Activated T-cell treated with anti-CD3 and anti-CD28 coated beads, Interleukin-2, amount 50 U/mL, for 24 hours (primary cell): ENCODE measurements at regions not wholly inside any gene's neighbourhood (a gene's known extent, or its start where the extent isn't known, plus 50 kb on each side); places are given as distances from the start of the nearest gene placed in this dataset.
"Not testable (repeated sequence)": the region's sequence is repeated elsewhere in the genome, so short reads cannot be mapped to it uniquely, and the experiment has no call there.

Source experiments
- DNase-seq: peaks from one replicate; pipeline ENCODE4 v3.0.0-alpha.2; 2020
- H3K27ac Mint-ChIP-seq: 2 replicates; pipeline ENCODE4 v1.8.0; 2020; ENCODE audit warnings: mild to moderate bottlenecking, mixed read lengths
- H3K27me3 Mint-ChIP-seq: 2 replicates; pipeline ENCODE4 v1.8.0; 2020; ENCODE audit warnings: mixed read lengths
- H3K36me3 Mint-ChIP-seq: 2 replicates; pipeline ENCODE4 v1.8.0; 2020; ENCODE audit warnings: low read depth, mixed read lengths
- H3K4me1 Mint-ChIP-seq: 2 replicates; pipeline ENCODE4 v1.8.0; 2020; ENCODE audit warnings: low read depth, mixed read lengths
- H3K4me3 Mint-ChIP-seq: 2 replicates; pipeline ENCODE4 v1.8.0; 2020; ENCODE audit warnings: mild to moderate bottlenecking, moderate library complexity, mixed read lengths
- H3K9me3 Mint-ChIP-seq: 2 replicates; pipeline ENCODE4 v1.8.0; 2020; ENCODE audit warnings: mixed read lengths

DNA sequence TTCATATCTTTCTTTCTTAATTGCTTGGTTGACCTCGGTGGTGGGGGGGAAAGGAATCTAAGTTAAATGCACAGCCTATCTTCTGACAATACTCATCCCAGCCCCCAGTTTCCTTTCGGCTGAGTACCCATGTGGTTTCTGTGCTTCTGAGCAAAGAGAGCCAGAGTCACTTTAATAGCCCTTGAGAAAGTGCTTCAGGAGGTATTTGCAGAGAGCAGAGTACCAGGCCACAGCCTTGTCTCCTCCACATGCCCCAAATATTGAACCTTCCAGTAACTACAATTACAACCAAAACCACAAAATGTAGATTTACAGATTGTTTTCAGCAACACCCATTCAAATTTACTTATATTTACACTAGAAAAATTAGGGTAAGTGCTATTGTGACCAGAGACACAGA, 647.4 kb downstream of the NR2F2 start:
- DNase-seq = no peak
- H3K36me3 Mint-ChIP-seq = no peaks in the 10 kb centered on the region
- H3K4me1 Mint-ChIP-seq = no peaks in the 10 kb centered on the region
- no peak overlapping the region for H3K4me3 Mint-ChIP-seq
- H3K9me3 Mint-ChIP-seq = peaks cover 6% of the 10 kb centered on the region
- H3K27ac Mint-ChIP-seq = no peak overlapping the region
- H3K27me3 Mint-ChIP-seq = no peaks in the 10 kb centered on the region

DNA sequence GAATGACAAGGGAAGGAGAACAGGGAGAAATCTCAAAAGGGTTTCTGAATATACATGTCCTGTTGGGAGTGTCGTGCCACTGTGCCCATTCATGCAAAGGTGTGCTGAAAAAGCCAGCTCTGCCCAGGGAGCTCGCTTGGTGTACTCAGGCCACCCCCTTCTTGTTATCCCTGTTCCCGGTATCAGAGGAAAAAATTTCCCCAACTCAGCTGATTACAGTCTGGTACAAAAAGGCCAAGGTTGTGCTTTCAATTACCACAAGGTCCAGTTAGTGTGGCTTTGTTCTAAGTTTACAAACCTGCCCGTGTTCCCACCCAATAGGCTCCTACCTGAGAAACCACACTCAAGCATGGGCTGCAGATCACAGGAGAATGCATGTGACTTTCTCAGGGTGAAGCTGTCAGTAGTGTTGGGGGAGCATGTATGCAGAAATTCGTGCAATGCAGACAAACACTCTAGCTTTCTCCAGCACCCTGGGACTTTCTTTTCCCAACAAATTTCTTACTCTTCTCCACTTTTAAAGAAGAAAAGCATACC, 648.5 kb downstream of the NR2F2 start:
- H3K27me3 Mint-ChIP-seq = no peaks in the 10 kb centered on the region
- H3K27ac Mint-ChIP-seq = no peak overlapping the region
- peaks cover 4% of the 10 kb centered on the region for H3K9me3 Mint-ChIP-seq
- H3K4me3 Mint-ChIP-seq = no peak overlapping the region
- no peaks in the 10 kb centered on the region for H3K36me3 Mint-ChIP-seq
- H3K4me1 Mint-ChIP-seq = no peaks in the 10 kb centered on the region
- DNase-seq = no peak

DNA sequence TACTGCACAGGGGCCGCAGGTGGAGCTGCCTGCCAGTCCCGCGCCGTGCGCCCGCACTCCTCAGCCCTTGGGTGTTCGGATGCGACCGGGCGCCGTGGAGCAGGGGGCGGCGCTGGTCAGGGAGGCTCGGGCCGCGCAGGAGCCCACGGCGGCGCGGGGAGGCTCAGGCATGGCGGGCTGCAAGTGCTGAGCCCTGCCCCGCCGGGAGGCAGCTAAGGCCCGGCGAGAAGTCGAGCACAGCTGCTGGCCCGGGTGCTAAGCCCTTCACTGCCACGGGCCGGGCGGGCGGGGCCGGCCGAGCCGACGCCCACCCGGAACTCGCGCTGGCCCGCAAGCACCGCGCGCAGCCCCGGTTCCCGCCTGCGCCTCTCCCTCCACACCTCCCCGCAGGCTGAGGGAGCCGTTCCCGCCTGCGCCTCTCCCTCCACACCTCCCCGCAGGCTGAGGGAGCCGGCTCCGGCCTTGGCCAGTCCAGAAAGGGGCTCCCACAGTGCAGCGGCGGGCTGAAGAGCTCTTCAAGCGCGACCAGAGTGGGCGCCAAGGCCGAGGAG, 653.7 kb downstream of the NR2F2 start:
- not testable (repeated sequence) for H3K36me3 Mint-ChIP-seq, H3K9me3 Mint-ChIP-seq, H3K4me1 Mint-ChIP-seq, H3K4me3 Mint-ChIP-seq, DNase-seq, H3K27ac Mint-ChIP-seq, H3K27me3 Mint-ChIP-seq

GRCh38 chr15:96992817-96993216, 662.3 kb downstream of the NR2F2 start:
- Mint-ChIP-seq H3K27me3 (no peaks in the 10 kb centered on the region), H3K9me3 (peaks cover 6% of the 10 kb centered on the region), H3K4me1 (no peaks in the 10 kb centered on the region), H3K36me3 (no peaks in the 10 kb centered on the region), H3K27ac (no peak overlapping the region), H3K4me3 (no peak overlapping the region)
- no peak for DNase-seq

GRCh38 chr15:96997538-96997937, 667.0 kb downstream of the NR2F2 start:
- DNase-seq = no peak
- no peak overlapping the region for H3K27ac Mint-ChIP-seq

GRCh38 chr15:97009031-97009431, 678.5 kb downstream of the NR2F2 start:
- no peak overlapping the region for H3K4me3 Mint-ChIP-seq
- H3K36me3 Mint-ChIP-seq = no peaks in the 10 kb centered on the region
- H3K27me3 Mint-ChIP-seq = no peaks in the 10 kb centered on the region
- H3K9me3 Mint-ChIP-seq = no peaks in the 10 kb centered on the region
- DNase-seq = no peak
- no peak overlapping the region for H3K27ac Mint-ChIP-seq
- no peaks in the 10 kb centered on the region for H3K4me1 Mint-ChIP-seq

More at GRCh38 chr15:96997538-96997937, 667.0 kb downstream of the NR2F2 start:
- Mint-ChIP-seq H3K36me3 (no peaks in the 10 kb centered on the region), H3K9me3 (no peaks in the 10 kb centered on the region), H3K27me3 (no peaks in the 10 kb centered on the region), H3K4me1 (no peaks in the 10 kb centered on the region), H3K4me3 (no peak overlapping the region)

DNA sequence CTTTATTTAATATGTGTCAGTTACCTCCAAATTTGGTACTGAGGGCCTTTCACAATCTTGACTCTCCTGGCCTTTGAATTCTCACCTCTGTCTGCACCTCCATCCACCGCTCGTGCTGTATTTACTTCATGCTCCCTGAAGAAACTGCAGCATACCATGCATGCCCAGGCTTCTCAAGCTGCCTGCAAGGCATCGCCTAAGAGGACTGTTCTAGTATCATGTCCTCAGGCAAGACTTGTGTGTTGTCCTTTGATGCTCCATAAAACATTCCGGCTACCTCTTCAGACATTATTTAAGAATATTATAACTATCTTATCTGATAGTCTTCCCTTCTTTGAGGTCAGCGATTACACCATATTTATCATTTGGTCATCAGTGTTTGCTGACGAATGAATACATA, 682.5 kb downstream of the NR2F2 start:
- no peak for DNase-seq
- H3K27me3 Mint-ChIP-seq = no peaks in the 10 kb centered on the region
- no peaks in the 10 kb centered on the region for H3K4me1 Mint-ChIP-seq
- no peak overlapping the region for H3K4me3 Mint-ChIP-seq
- H3K36me3 Mint-ChIP-seq = no peaks in the 10 kb centered on the region
- peaks cover 3% of the 10 kb centered on the region for H3K9me3 Mint-ChIP-seq
- no peak overlapping the region for H3K27ac Mint-ChIP-seq

DNA sequence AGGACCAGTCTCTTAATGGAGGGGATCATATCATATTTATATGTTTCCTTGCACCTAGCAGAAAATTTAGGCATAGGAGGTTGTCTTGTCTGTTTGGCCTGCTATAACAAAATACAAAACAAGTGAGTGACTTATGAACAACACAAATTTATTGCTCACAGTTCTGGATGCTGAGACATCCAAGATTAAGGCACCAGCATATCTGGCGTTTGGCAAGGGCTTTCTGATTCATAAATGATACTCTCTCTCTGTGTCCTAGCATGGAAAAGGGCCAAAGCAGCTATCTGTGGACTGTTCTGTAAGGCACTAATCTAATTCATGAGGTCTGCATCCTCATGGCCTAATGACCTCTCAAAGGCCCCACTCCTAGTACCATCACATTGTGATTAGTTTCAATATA, 683.0 kb downstream of the NR2F2 start:
- no peak overlapping the region for H3K4me3 Mint-ChIP-seq
- H3K4me1 Mint-ChIP-seq = no peaks in the 10 kb centered on the region
- no peak overlapping the region for H3K27ac Mint-ChIP-seq
- H3K36me3 Mint-ChIP-seq = no peaks in the 10 kb centered on the region
- peaks cover 3% of the 10 kb centered on the region for H3K9me3 Mint-ChIP-seq
- H3K27me3 Mint-ChIP-seq = no peaks in the 10 kb centered on the region
- no peak for DNase-seq

DNA sequence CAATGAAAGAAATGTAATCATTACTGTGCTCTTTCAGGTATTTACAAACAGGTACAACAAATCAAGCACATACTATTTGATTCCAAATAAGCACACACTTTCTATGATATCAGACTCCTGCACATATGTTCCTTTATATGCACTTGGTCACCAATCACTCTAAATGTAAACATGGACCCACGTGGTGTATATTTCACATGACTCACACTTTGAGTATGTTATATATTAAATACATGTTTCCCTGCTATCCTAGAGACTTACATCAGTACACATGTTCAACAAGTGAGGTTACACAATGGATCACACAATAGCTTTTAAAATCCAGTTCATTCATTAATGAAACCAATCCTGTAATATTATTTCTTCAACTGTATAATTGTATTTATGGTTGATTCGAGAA, 683.5 kb downstream of the NR2F2 start:
- Mint-ChIP-seq H3K4me1 (no peaks in the 10 kb centered on the region), H3K27me3 (no peaks in the 10 kb centered on the region), H3K27ac (no peak overlapping the region), H3K9me3 (peaks cover 3% of the 10 kb centered on the region), H3K4me3 (no peak overlapping the region), H3K36me3 (no peaks in the 10 kb centered on the region)
- DNase-seq = no peak

GRCh38 chr15:97023488-97023844, 693.0 kb downstream of the NR2F2 start:
- Mint-ChIP-seq H3K27ac (no peak overlapping the region), H3K36me3 (no peaks in the 10 kb centered on the region), H3K4me3 (no peak overlapping the region), H3K4me1 (no peaks in the 10 kb centered on the region), H3K9me3 (peaks cover 4% of the 10 kb centered on the region), H3K27me3 (no peaks in the 10 kb centered on the region)
- no peak for DNase-seq

GRCh38 chr15:97026781-97027180, 696.3 kb downstream of the NR2F2 start:
- H3K27me3 Mint-ChIP-seq = no peaks in the 10 kb centered on the region
- DNase-seq = no peak

DNA sequence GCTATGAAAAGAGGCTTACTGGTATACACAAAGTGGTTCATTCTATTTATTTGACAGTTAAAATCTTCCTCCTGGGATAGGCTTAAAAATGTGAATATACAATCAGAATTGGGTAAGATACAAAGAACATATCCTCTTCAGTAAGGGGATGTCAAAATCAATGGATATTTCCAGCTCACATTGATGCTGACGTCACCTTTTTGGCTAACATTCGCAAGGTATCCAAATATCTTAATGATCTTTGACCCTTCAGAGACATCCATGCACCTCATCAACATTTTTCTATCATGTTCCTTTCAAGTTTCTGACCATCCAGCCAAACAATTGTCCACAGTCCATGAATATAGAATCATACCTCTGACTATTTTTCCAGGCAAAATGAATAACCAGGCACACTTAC, 697.3 kb downstream of the NR2F2 start:
- no peak overlapping the region for H3K27ac Mint-ChIP-seq
- no peaks in the 10 kb centered on the region for H3K4me1 Mint-ChIP-seq

More at GRCh38 chr15:97026781-97027180, 696.3 kb downstream of the NR2F2 start:
- Mint-ChIP-seq H3K36me3 (no peaks in the 10 kb centered on the region), H3K27ac (no peak overlapping the region), H3K9me3 (peaks cover 11% of the 10 kb centered on the region), H3K4me1 (no peaks in the 10 kb centered on the region), H3K4me3 (no peak overlapping the region)

DNA sequence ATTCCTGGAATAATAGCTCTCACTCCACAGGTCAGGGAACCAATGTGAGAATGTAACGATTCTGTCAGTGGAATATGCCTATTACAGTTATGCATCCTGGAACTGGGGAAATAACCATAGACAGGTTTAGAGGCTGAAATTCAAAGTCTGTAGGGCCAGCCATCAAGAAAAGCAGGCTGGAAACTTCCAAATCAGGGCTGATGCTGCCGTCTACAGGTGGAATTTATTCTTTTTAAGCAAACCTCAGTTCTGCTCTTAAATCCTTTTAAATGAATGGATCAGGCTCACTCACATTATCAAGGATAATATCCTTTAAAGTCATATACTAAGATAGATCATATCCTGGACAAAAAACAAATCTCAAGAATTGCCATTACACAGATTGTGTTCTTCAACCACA, 699.8 kb downstream of the NR2F2 start:
- H3K9me3 Mint-ChIP-seq = peaks cover 15% of the 10 kb centered on the region
- no peaks in the 10 kb centered on the region for H3K4me1 Mint-ChIP-seq
- H3K4me3 Mint-ChIP-seq = no peak overlapping the region
- H3K36me3 Mint-ChIP-seq = no peaks in the 10 kb centered on the region
- no peak for DNase-seq
- H3K27me3 Mint-ChIP-seq = no peaks in the 10 kb centered on the region
- H3K27ac Mint-ChIP-seq = no peak overlapping the region

More for the DNA sequence above, 697.3 kb downstream of the NR2F2 start:
- Mint-ChIP-seq H3K27me3 (no peaks in the 10 kb centered on the region), H3K36me3 (no peaks in the 10 kb centered on the region), H3K9me3 (peaks cover 11% of the 10 kb centered on the region), H3K4me3 (no peak overlapping the region)
- DNase-seq = no peak

DNA sequence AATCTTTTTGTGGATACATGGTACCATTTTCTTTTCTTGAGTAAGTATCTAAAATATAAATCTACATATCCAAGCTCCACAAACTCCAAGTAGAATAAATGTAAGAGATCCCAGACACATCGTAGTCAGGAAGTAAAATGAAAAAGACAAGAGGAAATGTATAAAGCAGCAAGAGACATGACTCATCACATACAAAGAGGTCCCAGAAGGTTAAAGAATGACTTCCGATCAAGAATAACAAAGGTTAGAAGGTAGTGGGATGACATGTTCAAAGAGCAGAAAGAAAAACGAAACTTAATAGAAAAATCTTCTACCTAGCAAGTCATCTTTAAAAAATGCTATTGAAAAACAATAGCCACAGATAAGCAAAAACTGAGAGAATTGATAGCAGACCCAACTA, 705.8 kb downstream of the NR2F2 start:
- peaks cover 10% of the 10 kb centered on the region for H3K9me3 Mint-ChIP-seq

GRCh38 chr15:97037080-97037479, 706.6 kb downstream of the NR2F2 start:
- H3K4me3 Mint-ChIP-seq = no peak overlapping the region
- no peaks in the 10 kb centered on the region for H3K27me3 Mint-ChIP-seq
- DNase-seq = no peak
- no peaks in the 10 kb centered on the region for H3K36me3 Mint-ChIP-seq
- peaks cover 10% of the 10 kb centered on the region for H3K9me3 Mint-ChIP-seq
- H3K27ac Mint-ChIP-seq = no peak overlapping the region
- no peaks in the 10 kb centered on the region for H3K4me1 Mint-ChIP-seq

More for the DNA sequence above, 705.8 kb downstream of the NR2F2 start:
- no peak overlapping the region for H3K27ac Mint-ChIP-seq
- no peak for DNase-seq
- no peaks in the 10 kb centered on the region for H3K36me3 Mint-ChIP-seq
- no peaks in the 10 kb centered on the region for H3K27me3 Mint-ChIP-seq
- no peaks in the 10 kb centered on the region for H3K4me1 Mint-ChIP-seq
- no peak overlapping the region for H3K4me3 Mint-ChIP-seq
